ENCODE measurements at regions not wholly inside any gene's neighbourhood (a gene's known extent, or its start where the extent isn't known, plus 50 kb on each side); places are given as distances from the start of the nearest gene placed in this dataset.
"Not testable (repeated sequence)": the region's sequence is repeated elsewhere in the genome, so short reads cannot be mapped to it uniquely, and the experiment has no call there.

DNA sequence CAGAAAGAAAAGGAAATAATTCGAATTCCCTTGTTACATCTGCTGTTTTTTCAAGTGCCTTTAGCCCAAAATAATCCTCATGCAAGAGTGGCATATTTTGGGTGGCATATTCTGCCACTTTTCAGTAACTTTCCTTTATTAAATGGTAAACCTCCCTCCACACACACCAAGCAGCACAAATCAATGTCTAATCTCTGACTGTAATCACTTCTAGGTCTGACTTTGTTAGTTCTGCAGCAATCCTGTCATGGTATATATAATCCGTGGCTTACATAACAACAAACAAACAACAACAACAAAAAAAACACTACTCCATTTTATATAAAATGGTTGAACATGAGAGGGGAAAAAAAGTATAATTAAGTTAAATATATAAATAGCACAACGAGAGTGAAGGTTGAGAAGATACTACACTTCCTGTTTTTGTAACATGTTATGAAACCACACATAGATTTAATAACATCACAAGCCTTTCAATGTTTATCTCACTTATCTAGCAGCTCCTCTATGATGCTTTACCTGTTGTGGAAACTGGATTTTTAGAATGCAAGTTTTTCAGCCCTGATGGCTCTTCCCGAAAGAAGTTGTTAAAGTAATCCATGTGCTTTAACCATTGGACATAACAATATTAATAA is 715.4 kb downstream of the GRXCR1 start:
- no peak for DNase-seq (ENCODE audit: low spot score)
- ATAC-seq (ENCODE audit: low FRiP score) = no peak
- TF ChIP-seq, protein P1, sequence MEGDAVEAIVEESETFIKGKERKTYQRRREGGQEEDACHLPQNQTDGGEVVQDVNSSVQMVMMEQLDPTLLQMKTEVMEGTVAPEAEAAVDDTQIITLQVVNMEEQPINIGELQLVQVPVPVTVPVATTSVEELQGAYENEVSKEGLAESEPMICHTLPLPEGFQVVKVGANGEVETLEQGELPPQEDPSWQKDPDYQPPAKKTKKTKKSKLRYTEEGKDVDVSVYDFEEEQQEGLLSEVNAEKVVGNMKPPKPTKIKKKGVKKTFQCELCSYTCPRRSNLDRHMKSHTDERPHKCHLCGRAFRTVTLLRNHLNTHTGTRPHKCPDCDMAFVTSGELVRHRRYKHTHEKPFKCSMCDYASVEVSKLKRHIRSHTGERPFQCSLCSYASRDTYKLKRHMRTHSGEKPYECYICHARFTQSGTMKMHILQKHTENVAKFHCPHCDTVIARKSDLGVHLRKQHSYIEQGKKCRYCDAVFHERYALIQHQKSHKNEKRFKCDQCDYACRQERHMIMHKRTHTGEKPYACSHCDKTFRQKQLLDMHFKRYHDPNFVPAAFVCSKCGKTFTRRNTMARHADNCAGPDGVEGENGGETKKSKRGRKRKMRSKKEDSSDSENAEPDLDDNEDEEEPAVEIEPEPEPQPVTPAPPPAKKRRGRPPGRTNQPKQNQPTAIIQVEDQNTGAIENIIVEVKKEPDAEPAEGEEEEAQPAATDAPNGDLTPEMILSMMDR (IDR thresholded peaks at IDR 0.05) = no peak

DNA sequence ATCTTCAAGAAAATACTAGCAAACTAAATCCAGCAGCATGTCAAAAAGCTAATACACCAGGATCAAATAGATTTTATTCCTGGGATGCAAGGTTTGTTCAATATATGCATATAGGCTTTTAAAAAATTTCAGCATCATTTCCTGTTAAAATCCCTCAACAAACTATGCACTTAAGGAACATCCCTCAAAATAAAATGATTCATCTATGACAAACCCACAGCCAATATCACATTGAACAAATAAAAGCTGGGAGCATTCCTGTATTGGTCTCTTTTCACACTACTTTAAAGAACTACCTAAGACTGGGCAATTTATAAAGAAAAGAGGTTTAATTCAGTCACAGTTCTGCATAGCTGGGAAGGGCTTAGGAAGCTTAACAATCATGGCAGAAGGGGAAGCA is 726.7 kb downstream of the GRXCR1 start:
- DNase-seq (ENCODE audit: low spot score) (no peak), ATAC-seq (ENCODE audit: low FRiP score) (no peak)
- TF ChIP-seq, protein P1 (IDR thresholded peaks at IDR 0.05) = no peak

DNA sequence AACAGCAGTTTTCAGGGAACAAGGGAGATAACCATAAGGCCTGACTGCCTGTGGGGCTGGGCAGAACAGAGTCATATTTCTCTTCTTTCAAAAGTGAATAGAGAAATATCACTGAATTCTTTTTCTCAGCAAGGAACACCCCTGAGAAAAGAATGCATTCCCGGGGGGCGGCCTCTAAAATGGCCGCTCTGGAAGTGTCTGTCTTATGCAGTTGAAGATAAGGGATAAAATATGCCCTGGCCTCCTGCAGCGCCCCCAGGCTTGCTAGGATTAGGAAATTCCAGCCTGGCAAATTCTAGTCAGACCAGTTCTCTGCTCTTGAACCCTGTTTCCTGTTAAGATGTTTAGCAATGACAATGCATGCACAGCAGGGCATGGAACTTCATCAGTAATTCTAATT is 745.4 kb downstream of the GRXCR1 start:
- not testable (repeated sequence) for ATAC-seq (ENCODE audit: low FRiP score); DNase-seq (ENCODE audit: low spot score)

DNA sequence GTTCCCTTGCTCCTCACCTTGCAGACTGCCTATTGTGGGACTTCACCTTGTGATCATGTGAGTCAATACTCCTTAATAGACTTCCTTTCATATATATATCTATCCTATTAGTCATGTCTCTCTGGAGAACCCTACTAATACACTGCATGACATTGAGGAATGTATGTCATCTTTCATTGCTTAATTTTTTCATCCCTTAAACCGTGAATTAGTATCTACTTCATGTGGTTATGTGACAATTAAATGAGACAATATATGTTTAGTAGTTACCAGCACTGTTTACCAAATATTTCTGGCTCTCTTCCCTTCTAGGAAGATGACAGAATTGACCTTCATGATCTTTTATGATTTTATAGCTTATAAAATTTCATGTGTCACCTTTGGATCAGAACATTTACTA is 759.5 kb downstream of the GRXCR1 start:
- no peak for DNase-seq (ENCODE audit: low spot score)
- TF ChIP-seq, protein P1 (IDR thresholded peaks at IDR 0.05) = no peak
- no peak for ATAC-seq (ENCODE audit: low FRiP score)

DNA sequence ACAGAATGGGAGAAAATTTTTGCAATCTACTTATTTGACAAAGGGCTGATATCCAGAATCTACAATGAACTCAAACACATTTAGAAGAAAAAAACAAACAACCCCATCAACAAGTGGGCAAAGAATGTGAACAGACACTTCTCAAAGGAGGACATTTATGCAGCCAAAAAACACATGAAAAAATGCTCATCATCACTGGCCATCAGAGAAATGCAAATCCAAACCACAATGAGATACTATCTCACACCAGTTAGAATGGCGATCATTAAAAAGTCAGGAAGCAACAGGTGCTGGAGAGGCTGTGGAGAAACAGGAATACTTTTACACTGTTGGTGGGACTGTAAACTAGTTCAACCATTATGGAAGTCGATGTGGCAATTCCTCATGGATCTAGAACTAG is 767.0 kb downstream of the GRXCR1 start:
- DNase-seq (ENCODE audit: low spot score); ATAC-seq (ENCODE audit: low FRiP score): not testable (repeated sequence)

DNA sequence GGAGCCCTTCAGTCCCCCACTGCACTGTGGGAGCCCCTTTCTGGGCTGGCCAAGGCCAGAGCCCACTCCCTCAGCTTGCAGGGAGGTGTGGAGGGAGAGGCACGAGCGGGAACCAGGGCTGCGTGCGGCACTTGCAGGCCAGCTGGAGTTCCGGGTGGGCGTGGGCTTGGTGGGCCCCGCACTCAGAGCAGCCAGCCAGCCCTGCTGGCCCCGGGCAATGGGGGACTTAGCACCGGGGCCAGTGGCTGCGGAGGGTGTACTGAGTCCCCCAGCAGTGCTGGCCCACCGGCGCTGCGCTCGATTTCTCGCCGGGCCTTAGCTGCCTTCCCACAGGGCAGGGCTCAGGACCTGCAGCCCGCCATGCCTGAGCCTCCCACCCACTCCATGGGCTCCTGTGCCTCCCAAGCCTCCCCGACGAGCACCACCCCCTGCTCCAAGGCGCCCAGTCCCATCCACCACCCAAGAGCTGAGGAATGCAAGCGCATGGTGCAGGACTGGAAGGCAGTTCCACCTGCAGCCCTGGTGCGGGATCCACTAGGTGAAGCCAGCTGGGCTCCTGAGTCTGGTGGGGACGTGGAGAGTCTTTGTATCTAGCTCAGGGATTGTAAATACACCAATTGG is 776.2 kb downstream of the KCTD8 start:
- not testable (repeated sequence) for ATAC-seq (ENCODE audit: low FRiP score); DNase-seq (ENCODE audit: low spot score)

DNA sequence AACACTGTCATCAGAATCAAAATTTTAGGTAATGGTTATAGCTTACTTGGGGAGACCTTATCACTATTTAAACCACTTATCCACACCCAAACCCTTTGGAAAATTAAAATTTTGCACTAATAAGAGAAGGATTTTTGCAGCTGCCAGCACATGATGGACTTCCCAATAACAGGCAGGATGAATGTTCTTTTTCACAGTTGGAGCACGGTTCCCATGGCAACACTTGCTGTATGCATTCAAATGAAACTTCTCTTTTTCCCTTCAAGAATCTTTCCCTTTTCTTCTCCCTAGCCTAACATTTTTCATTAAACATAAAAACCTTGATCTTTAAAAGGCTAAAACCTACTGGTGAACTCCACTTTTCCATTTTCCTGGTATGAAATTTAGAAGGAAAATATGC is 768.2 kb downstream of the KCTD8 start:
- TF ChIP-seq, protein P1 (IDR thresholded peaks at IDR 0.05) = no peak
- no peak for ATAC-seq (ENCODE audit: low FRiP score)
- DNase-seq (ENCODE audit: low spot score) = no peak

DNA sequence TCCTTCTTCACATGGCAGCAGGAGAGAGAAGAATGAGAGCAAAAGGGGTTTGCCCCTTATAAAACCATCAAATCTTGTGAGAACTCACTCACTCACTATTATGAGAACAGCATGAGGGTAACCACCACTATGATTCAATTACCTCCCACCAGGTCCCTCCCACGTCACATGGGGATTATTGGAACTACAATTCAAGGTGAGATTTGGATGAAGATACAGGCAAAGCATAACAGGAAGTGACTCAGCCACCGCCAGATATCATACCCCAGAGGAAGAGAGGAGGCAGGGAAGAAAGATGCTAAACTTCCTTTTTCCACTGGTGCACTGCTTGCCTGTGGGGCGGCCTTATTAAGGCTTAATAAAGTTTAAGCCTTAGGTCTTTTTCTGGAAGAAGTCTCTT is 766.1 kb downstream of the KCTD8 start:
- no peak for DNase-seq (ENCODE audit: low spot score)
- no peak for ATAC-seq (ENCODE audit: low FRiP score)
- TF ChIP-seq, protein P1 (IDR thresholded peaks at IDR 0.05) = no peak

DNA sequence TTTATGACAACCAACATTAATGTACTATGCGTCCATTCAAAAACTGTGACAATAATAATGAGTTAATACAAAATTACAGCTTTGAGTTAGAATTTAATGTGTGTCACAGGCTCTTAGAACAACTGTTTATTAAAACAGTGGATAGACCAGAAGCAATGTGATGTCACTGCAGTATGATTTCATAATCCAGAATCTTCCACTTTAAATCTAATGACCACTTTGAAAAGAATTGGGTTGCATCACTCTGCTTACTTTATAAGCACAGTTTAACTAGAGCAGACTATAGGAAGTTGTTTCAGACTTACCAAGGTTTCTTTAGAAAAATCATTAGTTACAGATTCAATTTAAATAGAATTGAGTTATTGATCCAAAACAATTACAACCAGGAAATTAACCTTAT is 758.5 kb downstream of the KCTD8 start:
- TF ChIP-seq, protein P1 (IDR thresholded peaks at IDR 0.05) = no peak
- ATAC-seq (ENCODE audit: low FRiP score) (no peak), DNase-seq (ENCODE audit: low spot score) (no peak)
